HFF-Myc (cell line): ENCODE measurements at regions not wholly inside any gene's neighbourhood (a gene's known extent, or its start where the extent isn't known, plus 50 kb on each side); places are given as distances from the start of the nearest gene placed in this dataset.

ENCODE experiments used
- DNase-seq: peaks from one replicate; pipeline ENCODE4 v3.0.0-alpha.2; 2011; ENCODE audit warnings: low read depth; ENCODE audit errors: extremely low read depth
- H3K4me3 ChIP-seq: replicated peaks from 2 replicates; pipeline ENCODE4 v1.5.1; 2011; ENCODE audit warnings: low read depth, mild to moderate bottlenecking, control low read depth, low read length
- TF ChIP-seq, protein P1 (sequence below): IDR thresholded peaks from 2 replicates; pipeline ENCODE4 v1.5.1; 2012; ENCODE audit warnings: mild to moderate bottlenecking, low read depth, low read length, control low read depth; ENCODE audit errors: missing control alignments

DNA sequence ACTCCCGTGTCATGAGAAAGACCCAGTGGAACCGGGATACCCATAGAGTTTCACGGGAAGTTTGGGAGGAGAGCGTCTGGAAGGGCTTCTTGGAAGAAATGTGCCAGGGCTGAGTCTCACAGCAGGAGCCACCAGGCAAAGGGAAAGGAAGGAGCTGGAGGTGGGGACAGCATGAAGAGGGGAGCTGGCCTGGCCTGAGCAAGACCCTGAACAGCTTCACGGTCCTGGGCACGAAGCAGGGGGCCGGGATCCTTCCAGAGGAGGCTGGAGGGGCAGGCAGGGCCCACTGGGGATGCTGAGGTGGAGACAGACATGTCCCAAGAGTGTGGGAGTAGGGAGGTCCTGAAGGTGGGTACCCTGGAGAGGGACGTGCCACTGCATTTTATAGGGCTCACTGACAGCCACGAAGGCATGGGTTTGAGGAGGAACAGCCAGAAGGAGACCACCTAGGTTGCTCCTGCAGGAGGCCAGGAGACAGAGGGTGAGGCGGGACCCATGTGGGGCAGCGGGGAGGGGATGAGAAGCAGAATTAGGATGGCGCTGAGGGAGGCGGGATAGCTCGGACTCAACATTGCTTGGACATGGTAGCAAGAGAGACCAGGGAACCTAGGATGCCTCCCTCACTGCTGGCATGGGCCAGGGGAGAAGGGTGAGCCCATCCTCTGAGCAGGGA lies 168.1 kb upstream of the ID2 start:
- no peak overlapping the region for H3K4me3 ChIP-seq
- no peak for DNase-seq
- TF ChIP-seq, protein P1, sequence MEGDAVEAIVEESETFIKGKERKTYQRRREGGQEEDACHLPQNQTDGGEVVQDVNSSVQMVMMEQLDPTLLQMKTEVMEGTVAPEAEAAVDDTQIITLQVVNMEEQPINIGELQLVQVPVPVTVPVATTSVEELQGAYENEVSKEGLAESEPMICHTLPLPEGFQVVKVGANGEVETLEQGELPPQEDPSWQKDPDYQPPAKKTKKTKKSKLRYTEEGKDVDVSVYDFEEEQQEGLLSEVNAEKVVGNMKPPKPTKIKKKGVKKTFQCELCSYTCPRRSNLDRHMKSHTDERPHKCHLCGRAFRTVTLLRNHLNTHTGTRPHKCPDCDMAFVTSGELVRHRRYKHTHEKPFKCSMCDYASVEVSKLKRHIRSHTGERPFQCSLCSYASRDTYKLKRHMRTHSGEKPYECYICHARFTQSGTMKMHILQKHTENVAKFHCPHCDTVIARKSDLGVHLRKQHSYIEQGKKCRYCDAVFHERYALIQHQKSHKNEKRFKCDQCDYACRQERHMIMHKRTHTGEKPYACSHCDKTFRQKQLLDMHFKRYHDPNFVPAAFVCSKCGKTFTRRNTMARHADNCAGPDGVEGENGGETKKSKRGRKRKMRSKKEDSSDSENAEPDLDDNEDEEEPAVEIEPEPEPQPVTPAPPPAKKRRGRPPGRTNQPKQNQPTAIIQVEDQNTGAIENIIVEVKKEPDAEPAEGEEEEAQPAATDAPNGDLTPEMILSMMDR = no peak

DNA sequence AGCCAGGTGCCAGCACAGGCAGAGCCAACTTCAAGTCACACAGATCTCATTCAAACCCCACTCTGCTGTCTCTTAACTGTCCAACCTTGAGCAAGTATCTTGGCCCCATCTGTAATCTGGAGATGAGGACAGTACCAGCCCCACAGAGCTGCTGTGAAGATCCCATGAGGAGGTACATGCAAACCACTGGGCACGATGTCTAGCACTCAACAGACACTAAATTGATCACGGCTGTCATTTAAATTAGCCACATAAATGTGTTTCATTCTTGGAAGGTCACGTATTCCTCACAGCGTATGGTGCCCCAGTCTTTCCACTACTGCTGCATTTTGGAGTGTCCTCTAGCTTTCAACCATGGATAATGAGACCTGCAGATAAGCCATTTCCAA lies 167.6 kb upstream of the ID2 start:
- H3K4me3 ChIP-seq = no peak overlapping the region
- DNase-seq = no peak

DNA sequence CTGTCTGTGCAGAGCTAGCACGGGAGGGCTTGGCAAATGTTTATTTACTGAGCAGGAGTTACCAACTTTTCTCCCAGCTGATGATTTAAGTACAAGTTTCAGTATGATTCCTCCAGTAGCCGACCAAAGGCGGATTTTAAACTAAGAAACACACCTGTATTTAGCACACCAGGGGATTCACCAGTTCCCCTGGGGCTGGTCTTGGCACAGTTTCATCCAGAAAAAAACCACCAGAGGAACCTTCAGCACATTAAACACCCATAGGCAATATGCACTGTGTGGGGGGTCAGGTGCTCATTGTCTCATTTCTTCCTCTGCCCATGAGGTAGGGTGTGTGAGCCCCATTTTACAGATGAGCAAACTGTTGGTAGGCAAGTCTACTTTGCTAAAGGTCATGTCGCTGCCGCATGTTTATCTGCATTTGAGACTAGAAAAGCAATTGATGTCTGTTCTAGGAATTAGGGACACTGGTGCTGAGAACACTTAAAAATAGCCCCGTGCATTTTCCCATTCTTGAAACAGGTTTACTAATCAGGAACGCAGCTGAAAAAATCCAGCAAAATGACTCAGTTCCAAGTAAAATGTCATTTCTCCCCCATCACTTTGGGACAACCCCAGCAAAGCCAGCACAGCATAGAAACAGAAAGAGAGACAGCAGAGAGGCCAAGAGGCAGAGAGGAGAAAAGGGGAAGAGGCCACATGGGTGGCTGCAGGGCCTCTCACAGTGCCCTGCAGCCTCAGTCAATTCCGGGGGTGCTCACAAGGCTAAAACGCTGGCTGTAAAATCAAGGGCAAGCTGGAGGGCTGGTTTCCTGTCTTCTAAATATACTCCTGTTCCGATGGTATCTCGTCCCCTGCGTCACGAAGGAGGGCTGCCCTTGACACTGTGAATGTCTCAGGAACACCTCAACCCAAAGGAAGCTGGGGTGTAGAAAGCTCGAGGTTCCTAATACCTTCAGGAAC lies 166.8 kb upstream of the ID2 start:
- TF ChIP-seq, protein P1 = no peak
- no peak overlapping the region for H3K4me3 ChIP-seq
- no peak for DNase-seq

More for the DNA sequence above, 167.6 kb upstream of the ID2 start:
- TF ChIP-seq, protein P1 = no peak

DNA sequence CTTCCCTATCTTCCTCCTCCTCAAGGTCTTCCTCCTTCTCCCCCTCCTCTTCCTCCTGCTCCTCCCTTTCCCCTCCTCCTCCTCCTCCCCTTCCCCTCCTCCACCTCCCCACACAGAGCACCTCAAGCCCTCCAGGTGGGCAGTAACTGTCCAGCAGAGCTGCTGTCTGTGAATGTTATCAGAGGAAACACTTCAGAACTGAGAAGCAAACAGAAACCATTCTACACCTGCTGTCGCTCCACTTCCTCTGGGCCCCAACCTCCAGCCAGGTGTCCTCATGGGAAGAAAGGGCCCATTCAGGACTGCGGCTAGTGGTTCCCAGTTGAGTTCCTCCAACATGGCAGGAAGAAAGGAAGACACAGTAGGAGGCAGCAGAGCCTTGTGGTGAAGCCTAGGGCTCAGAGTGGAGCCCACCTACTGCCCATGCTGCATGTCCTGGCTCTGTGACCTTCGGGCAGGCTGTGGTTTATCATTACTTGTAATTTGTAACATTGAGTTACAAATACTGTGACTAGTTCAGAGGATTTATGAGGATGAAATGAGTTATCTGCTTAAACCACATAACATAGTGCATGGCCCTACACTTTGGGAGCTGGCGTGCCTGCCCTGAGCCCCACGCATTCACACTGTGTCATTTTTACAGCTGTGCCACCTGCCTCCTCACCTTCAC lies 165.9 kb upstream of the ID2 start:
- no peak overlapping the region for H3K4me3 ChIP-seq
- no peak for DNase-seq
- TF ChIP-seq, protein P1 = no peak

DNA sequence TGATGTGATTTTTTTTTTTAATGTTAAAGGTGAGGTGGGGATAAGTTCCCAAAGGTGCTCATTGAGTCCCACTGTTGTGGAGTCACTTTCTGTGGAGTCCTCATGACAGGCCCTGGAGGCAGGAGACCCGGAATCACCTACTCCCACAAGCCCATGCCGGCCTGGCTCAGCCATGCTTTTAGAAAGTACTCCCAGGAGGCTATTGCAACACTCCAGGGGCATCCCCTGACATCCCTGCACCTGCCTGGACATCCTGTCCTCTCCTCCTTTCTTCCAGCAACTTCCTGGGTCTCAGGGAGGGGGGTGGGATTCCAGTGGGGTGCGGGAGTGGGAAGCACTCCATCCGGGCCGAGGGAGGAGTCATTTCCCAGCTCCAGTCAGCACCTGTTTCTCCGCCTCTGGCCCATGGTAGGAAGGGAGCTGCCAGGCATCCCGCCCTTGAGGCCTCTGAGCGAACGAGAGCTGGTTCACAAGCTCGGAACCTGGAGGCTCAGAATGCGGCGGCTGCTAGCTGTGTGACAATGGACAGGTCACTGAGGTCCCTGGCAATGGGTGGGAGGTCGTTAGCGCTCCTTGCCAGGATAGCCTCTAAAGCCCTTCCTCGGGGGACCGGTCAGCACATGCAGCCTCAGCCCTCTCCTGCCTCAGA lies 163.9 kb upstream of the ID2 start:
- no peak overlapping the region for H3K4me3 ChIP-seq
- DNase-seq = no peak
- TF ChIP-seq, protein P1 = no peak

DNA sequence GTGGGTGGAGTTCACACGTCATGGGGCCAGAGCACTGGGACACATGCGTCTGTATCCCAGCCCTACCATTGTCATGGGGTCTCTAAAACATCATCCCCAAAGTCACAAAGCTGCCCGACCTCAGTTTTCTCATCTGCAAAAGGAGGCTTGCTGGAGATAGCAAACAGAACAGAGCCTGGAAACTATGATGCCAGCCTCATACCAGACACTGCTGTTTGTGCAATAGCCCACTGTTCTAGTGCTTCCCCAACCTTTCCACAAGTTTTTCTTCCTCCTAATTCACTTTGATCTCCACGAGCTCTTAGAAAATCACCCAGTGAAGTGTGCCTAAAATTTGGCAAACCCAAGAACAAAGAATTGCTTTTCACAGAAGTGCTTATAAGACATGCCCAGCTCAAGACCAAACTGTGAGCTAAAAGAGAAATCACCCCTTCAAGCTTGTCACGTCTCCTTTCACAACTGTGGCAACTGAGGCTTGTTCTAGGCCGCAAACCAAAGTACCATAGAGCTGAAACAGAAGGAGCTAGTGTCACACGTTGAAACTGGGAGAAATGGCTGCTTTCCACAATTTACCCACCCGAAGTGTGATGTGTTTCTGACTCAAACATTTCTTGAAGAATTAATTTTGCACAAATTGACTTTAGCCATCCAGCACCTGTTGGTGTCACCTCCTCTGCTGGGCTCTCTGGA lies 162.7 kb upstream of the ID2 start:
- DNase-seq = no peak
- no peak overlapping the region for H3K4me3 ChIP-seq
- TF ChIP-seq, protein P1 = no peak
